Endothelial cell (in vitro differentiated cells): ENCODE measurements at regions not wholly inside any gene's neighbourhood (a gene's known extent, or its start where the extent isn't known, plus 50 kb on each side); places are given as distances from the start of the nearest gene placed in this dataset.
"Not testable (repeated sequence)": the region's sequence is repeated elsewhere in the genome, so short reads cannot be mapped to it uniquely, and the experiment has no call there.

Experiments
- DNase-seq: peaks from one replicate; pipeline ENCODE4 v3.0.0; 2021; ENCODE audit warnings: low spot score
- H3K27ac Mint-ChIP-seq: one replicate; pipeline ENCODE4 v1.8.0; 2021; ENCODE audit warnings: mixed read lengths, inconsistent platforms; ENCODE audit not compliant: unreplicated experiment
- H3K27me3 Mint-ChIP-seq: one replicate; pipeline ENCODE4 v1.8.0; 2021; ENCODE audit warnings: mild to moderate bottlenecking, moderate library complexity, mixed read lengths, inconsistent platforms; ENCODE audit not compliant: unreplicated experiment
- H3K36me3 Mint-ChIP-seq: one replicate; pipeline ENCODE4 v1.8.0; 2021; ENCODE audit warnings: mild to moderate bottlenecking, low read depth, mixed read lengths, inconsistent platforms; ENCODE audit not compliant: unreplicated experiment
- H3K4me1 Mint-ChIP-seq: one replicate; pipeline ENCODE4 v1.8.0; 2021; ENCODE audit warnings: mild to moderate bottlenecking, mixed read lengths, inconsistent platforms; ENCODE audit not compliant: unreplicated experiment
- H3K4me3 Mint-ChIP-seq: one replicate; pipeline ENCODE4 v1.8.0; 2021; ENCODE audit warnings: mild to moderate bottlenecking, mixed read lengths, inconsistent platforms; ENCODE audit not compliant: unreplicated experiment
- H3K9me3 Mint-ChIP-seq: one replicate; pipeline ENCODE4 v1.8.0; 2021; ENCODE audit warnings: mixed read lengths, inconsistent platforms; ENCODE audit not compliant: unreplicated experiment
- TF ChIP-seq, protein P1 (sequence below): fragments of 200-600 bp; sonication (generic); IDR thresholded peaks from one replicate; pipeline ENCODE4 v1.5.0; 2021; ENCODE audit warnings: antibody characterized with exemption; ENCODE audit not compliant: unreplicated experiment

DNA sequence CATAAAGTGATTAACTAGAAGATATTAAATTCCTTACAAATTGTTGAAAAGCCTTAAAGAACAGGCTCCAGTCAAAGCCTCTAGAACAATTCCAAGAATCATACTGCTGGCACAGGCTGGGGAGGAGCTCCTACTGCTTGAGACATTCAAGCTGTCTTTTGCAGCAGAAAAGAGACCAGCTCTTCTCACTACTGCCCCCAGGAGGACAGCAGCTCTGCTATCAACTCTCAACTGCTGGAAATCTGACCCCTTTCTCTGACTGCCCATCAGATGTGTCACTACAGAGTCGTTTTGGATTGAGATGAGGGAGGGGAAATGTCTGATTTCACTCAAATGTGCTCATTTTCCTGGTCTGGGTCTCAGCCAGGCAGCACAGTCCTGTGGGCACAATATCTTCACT, 421.0 kb downstream of the RPIA start:
- not testable (repeated sequence) for H3K4me1 Mint-ChIP-seq, H3K27me3 Mint-ChIP-seq, H3K4me3 Mint-ChIP-seq, H3K9me3 Mint-ChIP-seq, H3K36me3 Mint-ChIP-seq
- TF ChIP-seq, protein P1, sequence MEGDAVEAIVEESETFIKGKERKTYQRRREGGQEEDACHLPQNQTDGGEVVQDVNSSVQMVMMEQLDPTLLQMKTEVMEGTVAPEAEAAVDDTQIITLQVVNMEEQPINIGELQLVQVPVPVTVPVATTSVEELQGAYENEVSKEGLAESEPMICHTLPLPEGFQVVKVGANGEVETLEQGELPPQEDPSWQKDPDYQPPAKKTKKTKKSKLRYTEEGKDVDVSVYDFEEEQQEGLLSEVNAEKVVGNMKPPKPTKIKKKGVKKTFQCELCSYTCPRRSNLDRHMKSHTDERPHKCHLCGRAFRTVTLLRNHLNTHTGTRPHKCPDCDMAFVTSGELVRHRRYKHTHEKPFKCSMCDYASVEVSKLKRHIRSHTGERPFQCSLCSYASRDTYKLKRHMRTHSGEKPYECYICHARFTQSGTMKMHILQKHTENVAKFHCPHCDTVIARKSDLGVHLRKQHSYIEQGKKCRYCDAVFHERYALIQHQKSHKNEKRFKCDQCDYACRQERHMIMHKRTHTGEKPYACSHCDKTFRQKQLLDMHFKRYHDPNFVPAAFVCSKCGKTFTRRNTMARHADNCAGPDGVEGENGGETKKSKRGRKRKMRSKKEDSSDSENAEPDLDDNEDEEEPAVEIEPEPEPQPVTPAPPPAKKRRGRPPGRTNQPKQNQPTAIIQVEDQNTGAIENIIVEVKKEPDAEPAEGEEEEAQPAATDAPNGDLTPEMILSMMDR = peak; percentile 23
- DNase-seq = peak; percentile 36
- H3K27ac Mint-ChIP-seq = peak overlapping the region; percentile 30

DNA sequence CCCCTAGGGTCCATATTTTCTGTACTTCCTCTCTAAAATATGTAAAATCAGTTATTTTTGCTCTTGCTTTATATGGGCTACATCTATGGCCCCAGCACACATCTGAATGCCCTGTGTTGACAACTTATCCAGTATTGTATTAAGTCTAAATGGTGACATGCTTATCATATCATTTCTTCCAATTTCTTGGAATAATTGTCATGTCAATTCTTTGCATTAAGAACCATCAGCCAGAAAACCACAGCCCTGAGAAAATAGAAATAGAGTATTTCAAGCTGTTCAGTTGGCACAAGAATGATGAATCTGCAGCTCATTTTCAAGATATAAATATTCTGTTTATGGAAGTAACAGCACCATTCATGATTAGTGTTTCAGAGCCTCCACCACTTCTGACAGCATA, 421.8 kb downstream of the RPIA start:
- not testable (repeated sequence) for H3K27ac Mint-ChIP-seq, H3K36me3 Mint-ChIP-seq, H3K9me3 Mint-ChIP-seq, DNase-seq, H3K27me3 Mint-ChIP-seq, H3K4me1 Mint-ChIP-seq, H3K4me3 Mint-ChIP-seq

DNA sequence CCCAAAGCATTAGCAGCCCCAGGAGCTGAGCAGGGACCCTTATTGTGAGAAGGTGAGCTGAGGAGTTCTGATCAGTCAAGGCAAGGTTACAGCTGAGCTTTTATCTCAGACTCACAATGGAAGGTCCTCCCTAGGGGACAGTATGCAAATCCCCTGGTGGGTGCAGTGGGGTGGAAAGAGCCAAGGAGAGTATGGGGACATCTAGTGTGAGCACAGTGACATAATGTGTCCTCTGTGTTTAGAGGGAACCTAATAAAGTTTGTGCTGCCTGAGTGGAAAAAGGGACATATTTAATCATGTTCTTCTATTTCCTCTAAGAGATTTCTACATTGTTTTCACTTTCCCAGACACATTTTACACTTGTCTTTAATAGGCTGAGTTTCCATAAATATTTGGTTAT, 438.0 kb downstream of the RPIA start:
- not testable (repeated sequence) for H3K27me3 Mint-ChIP-seq, H3K27ac Mint-ChIP-seq, H3K4me3 Mint-ChIP-seq, H3K36me3 Mint-ChIP-seq, H3K9me3 Mint-ChIP-seq, H3K4me1 Mint-ChIP-seq, DNase-seq

DNA sequence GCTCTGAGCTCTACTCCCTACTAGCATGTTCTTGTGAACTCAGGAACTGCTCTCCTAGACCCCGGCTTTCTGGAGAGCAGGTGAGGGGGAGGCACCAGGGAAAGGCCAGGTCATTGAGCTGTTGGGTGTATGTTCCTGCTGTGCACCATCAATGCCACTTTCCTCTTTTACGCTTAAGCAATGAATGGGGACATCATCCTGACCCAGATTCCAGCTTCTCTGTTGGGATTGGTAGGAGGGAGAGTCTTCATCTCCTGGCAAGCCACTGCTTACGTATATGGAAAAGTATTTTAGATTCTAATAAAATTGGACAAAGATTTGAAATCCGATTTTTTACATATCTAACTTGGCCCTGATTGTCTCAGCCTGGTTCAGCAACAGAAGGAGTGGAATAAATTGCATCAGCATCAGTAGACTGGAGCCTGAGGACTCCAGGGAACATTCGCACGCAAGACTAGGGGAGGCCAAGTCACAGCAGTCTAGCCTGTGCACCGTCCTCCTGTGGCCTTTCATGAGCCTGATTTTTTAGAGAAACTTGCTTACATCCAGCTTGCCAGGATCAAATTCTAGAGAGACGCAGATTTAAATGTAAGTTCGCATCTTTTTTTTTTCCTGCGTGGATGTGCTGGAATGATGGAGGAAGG, 439.3 kb downstream of the RPIA start:
- not testable (repeated sequence) for H3K27ac Mint-ChIP-seq, DNase-seq, H3K4me3 Mint-ChIP-seq, H3K27me3 Mint-ChIP-seq, H3K36me3 Mint-ChIP-seq, H3K4me1 Mint-ChIP-seq, H3K9me3 Mint-ChIP-seq

DNA sequence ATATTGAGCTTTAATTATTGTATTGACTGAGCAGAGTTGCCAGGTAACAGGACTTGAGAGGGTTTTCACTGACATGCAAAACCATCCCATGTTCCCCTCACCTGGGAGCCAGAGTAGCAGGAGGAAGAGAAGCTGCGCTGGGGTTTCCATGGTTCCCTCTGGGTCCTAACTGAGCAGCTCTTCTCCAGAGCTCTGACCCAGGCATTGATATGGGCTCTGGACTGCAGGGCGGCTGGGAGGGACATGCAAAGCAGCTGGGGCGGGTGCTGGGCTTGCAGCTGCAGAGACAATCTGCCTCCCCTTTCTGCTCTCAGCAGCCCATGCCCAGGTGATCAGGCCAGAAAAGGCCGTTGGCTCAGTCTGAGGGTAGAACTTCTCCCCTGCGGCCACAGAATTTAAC, 451.5 kb downstream of the RPIA start:
- not testable (repeated sequence) for DNase-seq, H3K4me3 Mint-ChIP-seq, H3K4me1 Mint-ChIP-seq, H3K36me3 Mint-ChIP-seq, H3K9me3 Mint-ChIP-seq, H3K27me3 Mint-ChIP-seq, H3K27ac Mint-ChIP-seq

DNA sequence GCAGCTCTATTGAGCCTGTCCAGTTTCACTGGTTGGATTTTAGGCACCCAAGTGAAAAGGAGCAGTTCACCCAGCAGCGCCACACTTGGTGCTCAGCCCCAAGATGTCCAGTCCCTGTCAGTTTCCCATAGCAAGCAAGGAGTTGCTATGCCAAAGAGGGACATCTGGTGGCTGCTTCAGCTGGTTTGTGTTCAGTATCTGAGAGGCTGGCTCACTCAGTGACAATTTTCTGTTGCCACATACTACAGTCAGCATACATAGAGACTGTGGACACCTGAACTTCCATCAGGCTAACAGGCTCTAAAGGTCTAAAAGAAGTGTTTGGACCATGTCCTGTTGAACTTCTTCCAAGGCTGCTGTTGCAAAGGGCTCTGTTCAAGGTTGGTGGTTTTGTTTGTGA, 453.9 kb downstream of the RPIA start:
- not testable (repeated sequence) for H3K27ac Mint-ChIP-seq, DNase-seq, H3K36me3 Mint-ChIP-seq, H3K4me3 Mint-ChIP-seq, H3K9me3 Mint-ChIP-seq, H3K4me1 Mint-ChIP-seq, H3K27me3 Mint-ChIP-seq

DNA sequence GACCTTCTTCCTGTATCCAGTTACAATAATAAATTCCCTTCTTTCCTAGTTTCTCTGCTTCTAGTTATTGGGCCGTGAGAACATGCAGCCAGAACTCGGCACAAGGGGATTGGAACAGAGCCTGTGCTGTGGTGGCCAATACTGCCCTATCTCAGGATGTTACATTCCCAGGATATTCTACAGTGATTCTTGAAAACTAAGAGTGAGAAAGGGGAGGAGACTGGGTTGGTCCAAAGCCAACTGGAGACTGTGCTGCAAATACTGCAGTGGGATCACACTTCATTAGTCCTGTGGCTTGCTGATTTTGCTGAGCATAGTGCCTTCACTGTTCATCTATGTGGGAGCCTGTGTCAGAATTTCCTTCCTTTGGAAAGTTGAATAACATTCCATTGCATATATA, 456.8 kb downstream of the RPIA start:
- H3K27ac Mint-ChIP-seq, H3K4me1 Mint-ChIP-seq, H3K27me3 Mint-ChIP-seq, H3K36me3 Mint-ChIP-seq, H3K9me3 Mint-ChIP-seq, H3K4me3 Mint-ChIP-seq, DNase-seq: not testable (repeated sequence)

DNA sequence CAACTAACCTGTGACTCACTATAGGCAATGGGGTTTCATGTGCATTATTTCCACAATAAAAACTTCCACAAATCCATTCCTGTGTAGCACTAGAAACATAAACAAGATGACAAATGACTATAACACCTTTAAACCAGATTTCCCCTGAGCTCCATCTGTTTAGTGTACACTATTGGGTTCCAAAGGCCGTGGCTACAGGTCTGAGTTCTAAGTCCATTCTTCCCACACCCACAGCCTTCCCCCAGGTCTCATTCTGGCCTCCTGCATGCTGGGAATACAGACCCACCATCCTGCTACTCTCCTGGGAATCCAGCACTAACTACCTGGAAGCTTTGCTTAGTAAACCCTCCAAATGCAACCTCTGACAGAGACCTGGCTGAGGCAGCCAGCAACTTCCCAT, 460.2 kb downstream of the RPIA start:
- H3K9me3 Mint-ChIP-seq = not testable (repeated sequence)

DNA sequence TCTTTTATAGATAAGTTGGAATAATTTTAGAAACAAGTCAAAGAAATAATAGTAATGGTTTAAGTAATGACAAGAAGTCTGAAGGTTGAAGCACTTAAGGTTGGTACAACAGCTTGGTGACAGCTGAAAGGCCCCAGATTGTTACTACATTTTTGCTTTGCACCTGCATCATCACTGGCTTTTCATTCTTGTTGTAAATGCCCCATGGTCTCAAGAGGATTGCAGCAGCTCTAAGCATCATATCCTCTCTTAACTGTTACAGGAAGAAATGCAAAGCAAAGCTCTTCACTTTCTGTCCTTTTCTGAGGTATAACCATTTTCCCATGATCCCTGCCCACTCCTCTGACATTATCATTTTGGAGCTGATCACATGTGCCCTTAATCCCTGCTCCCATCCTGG, 461.0 kb downstream of the RPIA start:
- H3K36me3 Mint-ChIP-seq, H3K27ac Mint-ChIP-seq, H3K4me3 Mint-ChIP-seq, H3K27me3 Mint-ChIP-seq, H3K4me1 Mint-ChIP-seq, H3K9me3 Mint-ChIP-seq, DNase-seq: not testable (repeated sequence)

More for the DNA sequence above, 460.2 kb downstream of the RPIA start:
- not testable (repeated sequence) for H3K36me3 Mint-ChIP-seq, H3K4me1 Mint-ChIP-seq, H3K27me3 Mint-ChIP-seq, H3K4me3 Mint-ChIP-seq, DNase-seq, H3K27ac Mint-ChIP-seq

DNA sequence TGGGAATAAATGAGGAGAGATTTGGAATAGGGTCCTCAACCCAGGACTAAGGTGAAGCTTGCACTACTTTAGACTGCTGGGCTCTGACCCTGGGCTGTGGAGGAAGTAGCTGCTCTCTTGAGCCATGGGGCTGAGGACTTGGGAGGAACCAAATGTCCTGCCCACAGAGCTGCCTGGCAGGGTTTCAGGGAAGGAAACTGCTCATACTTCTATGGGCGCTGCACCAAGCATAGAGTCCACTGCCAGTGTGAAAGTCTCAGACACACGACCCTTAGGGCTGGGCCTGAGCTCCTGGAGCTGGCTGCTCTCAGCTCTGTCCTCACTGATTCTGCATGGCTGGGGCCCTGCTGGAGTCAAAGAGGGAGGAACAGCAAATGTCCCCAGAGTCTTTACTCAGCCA, 461.7 kb downstream of the RPIA start:
- not testable (repeated sequence) for H3K4me3 Mint-ChIP-seq, H3K27me3 Mint-ChIP-seq, DNase-seq, H3K4me1 Mint-ChIP-seq, H3K9me3 Mint-ChIP-seq, H3K36me3 Mint-ChIP-seq, H3K27ac Mint-ChIP-seq

DNA sequence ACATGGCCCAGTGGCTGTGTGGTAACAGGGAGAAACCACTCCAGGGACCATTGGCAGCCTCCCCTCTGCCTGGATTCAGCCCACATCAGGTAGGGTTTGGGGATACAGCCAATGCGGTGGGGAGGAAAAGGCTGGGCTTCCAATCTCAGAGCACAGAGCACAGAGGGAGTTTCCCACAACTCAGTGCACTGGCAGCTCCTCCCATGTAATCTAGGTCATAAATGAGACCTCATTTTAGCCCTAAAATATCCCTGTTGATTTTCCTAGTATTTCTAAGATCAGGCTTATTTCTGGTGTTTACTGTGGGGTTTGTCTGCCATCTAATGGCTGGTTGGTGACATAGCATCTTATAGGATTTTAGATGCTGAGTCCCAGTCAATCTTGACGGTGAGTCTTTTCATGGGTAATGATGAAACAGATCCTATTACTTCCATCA, 462.8 kb downstream of the RPIA start:
- not testable (repeated sequence) for H3K4me1 Mint-ChIP-seq, H3K36me3 Mint-ChIP-seq, H3K4me3 Mint-ChIP-seq, DNase-seq, H3K27ac Mint-ChIP-seq, H3K27me3 Mint-ChIP-seq, H3K9me3 Mint-ChIP-seq
